Iris pigment epithelial cell (primary cell): ENCODE measurements at regions not wholly inside any gene's neighbourhood (a gene's known extent, or its start where the extent isn't known, plus 50 kb on each side); places are given as distances from the start of the nearest gene placed in this dataset.

ENCODE experiments used
- DNase-seq: peaks from one replicate; pipeline ENCODE4 v3.0.0-alpha.2; 2011; ENCODE audit warnings: low read depth

GRCh38 chr3:76908156-76908555, 131.7 kb upstream of the ROBO2 start:
- no peak for DNase-seq

GRCh38 chr3:76912841-76913383, 127.0 kb upstream of the ROBO2 start:
- DNase-seq: peak; percentile 17

GRCh38 chr3:76917436-76917835, 122.5 kb upstream of the ROBO2 start:
- no peak for DNase-seq

- no peak for DNase-seq
Measured at GRCh38 chr3:76920511-76920910, 119.4 kb upstream of the ROBO2 start.

GRCh38 chr3:76923485-76923884, 116.4 kb upstream of the ROBO2 start:
- no peak for DNase-seq

GRCh38 chr3:76930712-76931111, 109.2 kb upstream of the ROBO2 start:
- no peak for DNase-seq

- no peak for DNase-seq
Measured at GRCh38 chr3:76933245-76933644, 106.7 kb upstream of the ROBO2 start.

GRCh38 chr3:76938962-76939361, 100.9 kb upstream of the ROBO2 start:
- DNase-seq: no peak

- DNase-seq: no peak
Measured at GRCh38 chr3:76940181-76940770, 99.6 kb upstream of the ROBO2 start.

- peak; percentile 23 for DNase-seq
Measured at GRCh38 chr3:76941376-76941775, 98.5 kb upstream of the ROBO2 start.

GRCh38 chr3:76942101-76942500, 97.8 kb upstream of the ROBO2 start:
- no peak for DNase-seq

- peak; percentile 65 for DNase-seq
Measured at GRCh38 chr3:76943058-76943457, 96.8 kb upstream of the ROBO2 start.

GRCh38 chr3:76943671-76944070, 96.2 kb upstream of the ROBO2 start:
- no peak for DNase-seq

- DNase-seq: no peak
Measured at GRCh38 chr3:76949033-76949432, 90.9 kb upstream of the ROBO2 start.

GRCh38 chr3:76949462-76949861, 90.4 kb upstream of the ROBO2 start:
- no peak for DNase-seq

- DNase-seq: no peak
Measured at GRCh38 chr3:76950590-76950989, 89.3 kb upstream of the ROBO2 start.

GRCh38 chr3:76954412-76954811, 85.5 kb upstream of the ROBO2 start:
- DNase-seq: no peak

GRCh38 chr3:76958274-76958673, 81.6 kb upstream of the ROBO2 start:
- no peak for DNase-seq

GRCh38 chr3:76958861-76959260, 81.0 kb upstream of the ROBO2 start:
- DNase-seq: no peak

- no peak for DNase-seq
Measured at GRCh38 chr3:76961284-76961683, 78.6 kb upstream of the ROBO2 start.

GRCh38 chr3:76965122-76965725, 74.7 kb upstream of the ROBO2 start:
- peak; percentile 34 for DNase-seq

- DNase-seq: no peak
Measured at GRCh38 chr3:76969471-76969870, 70.4 kb upstream of the ROBO2 start.

GRCh38 chr3:76969996-76970615, 69.8 kb upstream of the ROBO2 start:
- peak; percentile 18 for DNase-seq
